ENCODE measurements at regions not wholly inside any gene's neighbourhood (a gene's known extent, or its start where the extent isn't known, plus 50 kb on each side); places are given as distances from the start of the nearest gene placed in this dataset.

DNA sequence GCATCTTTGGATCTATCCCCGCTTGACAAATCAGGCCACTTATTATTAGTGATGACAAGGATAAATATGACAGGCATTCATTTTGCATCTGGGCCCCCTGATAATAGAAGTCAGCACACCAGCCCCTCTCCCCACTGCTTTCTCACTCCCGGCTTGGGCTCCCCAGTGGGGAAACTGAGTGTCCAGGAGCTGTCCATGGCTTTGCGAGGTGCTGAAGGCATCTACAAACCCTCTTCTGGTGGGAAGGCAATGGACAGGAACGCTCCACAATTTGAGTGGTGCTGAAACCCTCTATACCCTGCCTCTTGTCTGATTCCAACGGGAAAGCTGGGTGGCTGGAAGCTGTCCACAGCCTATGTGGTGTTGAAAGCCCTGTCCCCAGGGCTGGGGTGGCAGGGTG lies 61.7 kb upstream of the PCBD1 start:
- ChIA-PET CTCF (no interaction called here), POLR2A (no interaction called here)
- H3K27ac ChIP-seq (ENCODE audit: low read length) = no peak overlapping the region
- H3K9me3 ChIP-seq (ENCODE audit: control insufficient read depth, insufficient read depth, low read depth, low read length) = no peaks in the 10 kb centered on the region
- TF ChIP-seq SIN3A (IDR thresholded peaks at IDR 0.05; ENCODE audit: borderline replicate concordance, insufficient read depth, low read depth, low read length) = no peak
- TF ChIP-seq, protein P1, sequence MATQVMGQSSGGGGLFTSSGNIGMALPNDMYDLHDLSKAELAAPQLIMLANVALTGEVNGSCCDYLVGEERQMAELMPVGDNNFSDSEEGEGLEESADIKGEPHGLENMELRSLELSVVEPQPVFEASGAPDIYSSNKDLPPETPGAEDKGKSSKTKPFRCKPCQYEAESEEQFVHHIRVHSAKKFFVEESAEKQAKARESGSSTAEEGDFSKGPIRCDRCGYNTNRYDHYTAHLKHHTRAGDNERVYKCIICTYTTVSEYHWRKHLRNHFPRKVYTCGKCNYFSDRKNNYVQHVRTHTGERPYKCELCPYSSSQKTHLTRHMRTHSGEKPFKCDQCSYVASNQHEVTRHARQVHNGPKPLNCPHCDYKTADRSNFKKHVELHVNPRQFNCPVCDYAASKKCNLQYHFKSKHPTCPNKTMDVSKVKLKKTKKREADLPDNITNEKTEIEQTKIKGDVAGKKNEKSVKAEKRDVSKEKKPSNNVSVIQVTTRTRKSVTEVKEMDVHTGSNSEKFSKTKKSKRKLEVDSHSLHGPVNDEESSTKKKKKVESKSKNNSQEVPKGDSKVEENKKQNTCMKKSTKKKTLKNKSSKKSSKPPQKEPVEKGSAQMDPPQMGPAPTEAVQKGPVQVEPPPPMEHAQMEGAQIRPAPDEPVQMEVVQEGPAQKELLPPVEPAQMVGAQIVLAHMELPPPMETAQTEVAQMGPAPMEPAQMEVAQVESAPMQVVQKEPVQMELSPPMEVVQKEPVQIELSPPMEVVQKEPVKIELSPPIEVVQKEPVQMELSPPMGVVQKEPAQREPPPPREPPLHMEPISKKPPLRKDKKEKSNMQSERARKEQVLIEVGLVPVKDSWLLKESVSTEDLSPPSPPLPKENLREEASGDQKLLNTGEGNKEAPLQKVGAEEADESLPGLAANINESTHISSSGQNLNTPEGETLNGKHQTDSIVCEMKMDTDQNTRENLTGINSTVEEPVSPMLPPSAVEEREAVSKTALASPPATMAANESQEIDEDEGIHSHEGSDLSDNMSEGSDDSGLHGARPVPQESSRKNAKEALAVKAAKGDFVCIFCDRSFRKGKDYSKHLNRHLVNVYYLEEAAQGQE (IDR thresholded peaks at IDR 0.05; ENCODE audit: insufficient read depth in 1 of 2, low read depth in 2 of 2, low read length in 1 of 2) = peak in 1 of 2 experiments; percentile 55; a peak in 1 of 4 replicates
- in situ Hi-C loops (cut with HindIII; ENCODE audit: low pct_unique_long_range_greater_than_20kb, low sequenced_read_pairs) (no loop called here), intact Hi-C loops (cut with micrococcal nuclease; ENCODE audit: unreplicated experiment) (no loop called here)
- DNase-seq (ENCODE audit: low read depth, low spot score) (no peak), ATAC-seq (no peak)
- no peaks in the 10 kb centered on the region for H3K36me3 ChIP-seq (ENCODE audit: control insufficient read depth, insufficient read depth, low read length)
- peaks cover 12% of the 10 kb centered on the region for H3K27me3 ChIP-seq (ENCODE audit: control insufficient read depth, insufficient read depth, low read length)
- H3K4me3 ChIP-seq (ENCODE audit: low read depth in 2 of 2, low read length in 2 of 2) = no peak overlapping the region
- BruUV-seq (replicated peaks) = no TSS peak
- no peaks in the 10 kb centered on the region for H3K4me1 ChIP-seq (ENCODE audit: control insufficient read depth, insufficient read depth, low read length)

DNA sequence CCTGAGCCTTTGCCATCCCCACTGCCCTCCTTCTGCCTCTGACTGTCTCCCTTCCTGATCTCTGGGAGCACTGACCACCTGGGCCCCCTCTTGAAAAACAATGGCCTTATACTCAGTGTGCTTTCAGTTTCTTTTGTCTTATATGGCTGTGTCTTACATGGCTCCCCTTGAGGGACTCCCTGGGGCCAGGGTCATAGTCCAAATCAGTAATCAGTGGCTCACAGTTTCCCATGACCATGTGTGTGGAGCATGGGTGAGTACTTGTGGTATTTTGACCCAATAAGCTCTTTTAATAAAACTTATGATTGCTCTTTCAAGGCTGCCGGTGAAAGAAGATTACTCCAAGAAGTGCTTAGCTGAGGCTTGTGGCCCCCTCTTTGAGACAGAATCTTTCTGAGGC lies 62.4 kb upstream of the PCBD1 start:
- no peak overlapping the region for H3K27ac ChIP-seq (ENCODE audit: low read length)
- no peaks in the 10 kb centered on the region for H3K36me3 ChIP-seq (ENCODE audit: control insufficient read depth, insufficient read depth, low read length)
- H3K27me3 ChIP-seq (ENCODE audit: control insufficient read depth, insufficient read depth, low read length) = peaks cover 16% of the 10 kb centered on the region
- H3K9me3 ChIP-seq (ENCODE audit: control insufficient read depth, insufficient read depth, low read depth, low read length) = no peaks in the 10 kb centered on the region
- POLR2A ChIA-PET = no interaction called here
- no peak for DNase-seq (ENCODE audit: low read depth, low spot score)
- in situ Hi-C loops (cut with HindIII; ENCODE audit: low pct_unique_long_range_greater_than_20kb, low sequenced_read_pairs) (no loop called here), intact Hi-C loops (cut with micrococcal nuclease; ENCODE audit: unreplicated experiment) (no loop called here)
- H3K4me3 ChIP-seq (ENCODE audit: low read depth in 2 of 2, low read length in 2 of 2) = no peak overlapping the region
- BruUV-seq (replicated peaks) = no TSS peak
- ATAC-seq = no peak
- H3K4me1 ChIP-seq (ENCODE audit: control insufficient read depth, insufficient read depth, low read length) = no peaks in the 10 kb centered on the region
- CTCF ChIA-PET = no interaction called here
- TF ChIP-seq, protein P2, sequence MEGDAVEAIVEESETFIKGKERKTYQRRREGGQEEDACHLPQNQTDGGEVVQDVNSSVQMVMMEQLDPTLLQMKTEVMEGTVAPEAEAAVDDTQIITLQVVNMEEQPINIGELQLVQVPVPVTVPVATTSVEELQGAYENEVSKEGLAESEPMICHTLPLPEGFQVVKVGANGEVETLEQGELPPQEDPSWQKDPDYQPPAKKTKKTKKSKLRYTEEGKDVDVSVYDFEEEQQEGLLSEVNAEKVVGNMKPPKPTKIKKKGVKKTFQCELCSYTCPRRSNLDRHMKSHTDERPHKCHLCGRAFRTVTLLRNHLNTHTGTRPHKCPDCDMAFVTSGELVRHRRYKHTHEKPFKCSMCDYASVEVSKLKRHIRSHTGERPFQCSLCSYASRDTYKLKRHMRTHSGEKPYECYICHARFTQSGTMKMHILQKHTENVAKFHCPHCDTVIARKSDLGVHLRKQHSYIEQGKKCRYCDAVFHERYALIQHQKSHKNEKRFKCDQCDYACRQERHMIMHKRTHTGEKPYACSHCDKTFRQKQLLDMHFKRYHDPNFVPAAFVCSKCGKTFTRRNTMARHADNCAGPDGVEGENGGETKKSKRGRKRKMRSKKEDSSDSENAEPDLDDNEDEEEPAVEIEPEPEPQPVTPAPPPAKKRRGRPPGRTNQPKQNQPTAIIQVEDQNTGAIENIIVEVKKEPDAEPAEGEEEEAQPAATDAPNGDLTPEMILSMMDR (IDR thresholded peaks at IDR 0.05) = no peak
- TF ChIP-seq SIN3A (IDR thresholded peaks at IDR 0.05; ENCODE audit: borderline replicate concordance, insufficient read depth, low read depth, low read length) (no peak), TCF7L2 (IDR thresholded peaks at IDR 0.05; ENCODE audit: low read depth, low read length) (no peak), POLR2AphosphoS5 (IDR thresholded peaks at IDR 0.05; ENCODE audit: low read depth, low read length) (no peak)
- TF ChIP-seq, protein P1 (IDR thresholded peaks at IDR 0.05; ENCODE audit: insufficient read depth in 1 of 2, low read depth in 2 of 2, low read length in 1 of 2) = no peak

Measured in Panc1 (cell line).